HG03432 (cell line): ENCODE measurements at regions not wholly inside any gene's neighbourhood (a gene's known extent, or its start where the extent isn't known, plus 50 kb on each side); places are given as distances from the start of the nearest gene placed in this dataset.

Experiments used
- ATAC-seq: cut with Tn5 transposase; IDR thresholded peaks from one replicate; pipeline ENCODE4 v1.9.1; 2021; ENCODE audit warnings: mild to moderate bottlenecking, moderate library complexity; ENCODE audit not compliant: unreplicated experiment

- no peak for ATAC-seq
These were observed 470.5 kb downstream of the RPS24 start for GRCh38 chr10:78504181-78504580.

GRCh38 chr10:78505657-78506056 is 472.0 kb downstream of the RPS24 start:
- ATAC-seq: no peak

GRCh38 chr10:78506614-78507013 is 473.0 kb downstream of the RPS24 start:
- ATAC-seq: no peak

- ATAC-seq: no peak
These were observed 474.0 kb downstream of the RPS24 start for GRCh38 chr10:78507510-78508160.

- ATAC-seq: no peak
These were observed 475.5 kb downstream of the RPS24 start for GRCh38 chr10:78508955-78509748.

GRCh38 chr10:78510566-78511323 is 477.1 kb downstream of the RPS24 start:
- no peak for ATAC-seq

GRCh38 chr10:78511324-78512204 is 477.9 kb downstream of the RPS24 start:
- no peak for ATAC-seq

GRCh38 chr10:78512205-78512550 is 478.5 kb downstream of the RPS24 start:
- ATAC-seq: no peak

- no peak for ATAC-seq
These were observed 479.7 kb downstream of the RPS24 start for GRCh38 chr10:78513330-78513729.

- ATAC-seq: no peak
These were observed 480.3 kb downstream of the RPS24 start for GRCh38 chr10:78513986-78514385.

GRCh38 chr10:78514459-78514858 is 480.8 kb downstream of the RPS24 start:
- ATAC-seq: no peak

- ATAC-seq: no peak
These were observed 481.6 kb downstream of the RPS24 start for GRCh38 chr10:78515038-78515872.

GRCh38 chr10:78515873-78516153 is 482.1 kb downstream of the RPS24 start:
- ATAC-seq: no peak

GRCh38 chr10:78516236-78516635 is 482.6 kb downstream of the RPS24 start:
- no peak for ATAC-seq

- ATAC-seq: no peak
These were observed 483.1 kb downstream of the RPS24 start for GRCh38 chr10:78516756-78517155.

- ATAC-seq: no peak
These were observed 484.6 kb downstream of the RPS24 start for GRCh38 chr10:78518224-78518623.

GRCh38 chr10:78520737-78521430 is 487.2 kb downstream of the RPS24 start:
- ATAC-seq: no peak

GRCh38 chr10:78523453-78523852 is 489.8 kb downstream of the RPS24 start:
- ATAC-seq: no peak

- ATAC-seq: no peak
These were observed 490.7 kb downstream of the RPS24 start for GRCh38 chr10:78524342-78524741.

GRCh38 chr10:78524941-78525340 is 491.3 kb downstream of the RPS24 start:
- no peak for ATAC-seq
